ENCODE measurements at regions not wholly inside any gene's neighbourhood (a gene's known extent, or its start where the extent isn't known, plus 50 kb on each side); places are given as distances from the start of the nearest gene placed in this dataset.

DNA sequence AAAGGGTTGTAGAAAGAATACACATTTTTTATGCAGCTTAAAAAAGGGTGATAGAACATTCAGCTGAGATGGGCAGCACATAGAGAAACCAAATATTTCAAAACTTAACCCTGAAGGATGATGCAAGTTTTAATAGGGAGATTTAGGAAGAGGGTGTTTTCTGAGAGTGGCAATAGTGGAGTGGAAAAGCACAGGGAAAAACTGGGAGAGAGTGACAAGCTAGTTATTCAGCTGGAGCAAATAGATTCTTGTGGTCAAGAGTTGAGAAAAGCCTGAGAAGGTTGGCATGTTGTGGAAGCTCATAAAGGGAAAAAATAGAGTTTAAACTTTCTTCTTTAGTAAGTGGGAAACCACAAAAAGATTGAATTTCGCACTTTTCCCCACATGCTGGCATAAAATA, 359.6 kb upstream of the PITX2 start:
- Mint-ChIP-seq H3K4me1 (peaks cover 8% of the 10 kb centered on the region), H3K9me3 (no peaks in the 10 kb centered on the region)

DNA sequence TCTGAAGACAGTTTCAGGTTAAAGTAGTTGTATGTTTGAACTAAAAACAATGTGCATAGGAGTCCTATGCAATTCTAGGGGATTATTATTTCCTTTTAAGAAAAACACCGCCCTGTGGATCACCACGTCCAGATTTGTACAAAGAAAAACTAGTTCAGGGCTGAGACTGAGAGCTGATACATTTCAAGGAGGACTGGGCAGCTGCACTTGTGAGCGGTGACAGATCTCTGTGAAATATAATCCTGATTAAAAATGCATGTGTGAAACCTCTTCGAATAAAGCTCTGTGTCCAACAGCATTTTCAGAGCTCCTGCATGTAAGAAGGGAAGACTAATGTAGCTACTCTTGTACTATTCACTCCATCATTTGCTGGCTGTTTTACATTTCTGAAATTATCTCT, 365.8 kb upstream of the PITX2 start:
- Histone ChIP-seq H3K27me3 (ENCODE audit: control insufficient read depth, insufficient read depth, low read length, poor library complexity, severe bottlenecking) (no peaks in the 10 kb centered on the region), H3K27ac (ENCODE audit: low read depth, low read length) (no peak overlapping the region), H3K4me1 (ENCODE audit: control insufficient read depth, insufficient read depth, low read length) (no peaks in the 10 kb centered on the region), H3K4me3 (ENCODE audit: low read length) (no peak overlapping the region), H3K9me3 (ENCODE audit: control insufficient read depth, low read length) (no peaks in the 10 kb centered on the region), H3K36me3 (ENCODE audit: control insufficient read depth, insufficient read depth, low read length) (no peaks in the 10 kb centered on the region), H3K9ac (ENCODE audit: extremely low read depth, low read length, poor library complexity, severe bottlenecking) (no peak overlapping the region)
- H3K4me1 Mint-ChIP-seq: no peaks in the 10 kb centered on the region
- H3K36me3 Mint-ChIP-seq (ENCODE audit: low read depth): no peaks in the 10 kb centered on the region
- H3K4me3 Mint-ChIP-seq: no peak overlapping the region
- DNase-seq: no peak
- H3K27ac Mint-ChIP-seq: no peak overlapping the region
- TF ChIP-seq, protein P1, sequence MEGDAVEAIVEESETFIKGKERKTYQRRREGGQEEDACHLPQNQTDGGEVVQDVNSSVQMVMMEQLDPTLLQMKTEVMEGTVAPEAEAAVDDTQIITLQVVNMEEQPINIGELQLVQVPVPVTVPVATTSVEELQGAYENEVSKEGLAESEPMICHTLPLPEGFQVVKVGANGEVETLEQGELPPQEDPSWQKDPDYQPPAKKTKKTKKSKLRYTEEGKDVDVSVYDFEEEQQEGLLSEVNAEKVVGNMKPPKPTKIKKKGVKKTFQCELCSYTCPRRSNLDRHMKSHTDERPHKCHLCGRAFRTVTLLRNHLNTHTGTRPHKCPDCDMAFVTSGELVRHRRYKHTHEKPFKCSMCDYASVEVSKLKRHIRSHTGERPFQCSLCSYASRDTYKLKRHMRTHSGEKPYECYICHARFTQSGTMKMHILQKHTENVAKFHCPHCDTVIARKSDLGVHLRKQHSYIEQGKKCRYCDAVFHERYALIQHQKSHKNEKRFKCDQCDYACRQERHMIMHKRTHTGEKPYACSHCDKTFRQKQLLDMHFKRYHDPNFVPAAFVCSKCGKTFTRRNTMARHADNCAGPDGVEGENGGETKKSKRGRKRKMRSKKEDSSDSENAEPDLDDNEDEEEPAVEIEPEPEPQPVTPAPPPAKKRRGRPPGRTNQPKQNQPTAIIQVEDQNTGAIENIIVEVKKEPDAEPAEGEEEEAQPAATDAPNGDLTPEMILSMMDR (conservative IDR thresholded peaks at IDR 0.05): no peak
- H3K9me3 Mint-ChIP-seq: no peaks in the 10 kb centered on the region
- WGBS, 2 experiments (ENCODE audit: insufficient coverage in 1 of 2, insufficient read length in 1 of 2): 88 to 91% methylated on average over 4 of the region's 4 CpGs
- H3K27me3 Mint-ChIP-seq (ENCODE audit: insufficient read depth): no peaks in the 10 kb centered on the region

More for the DNA sequence above, 359.6 kb upstream of the PITX2 start:
- no peak overlapping the region for H3K4me3 Mint-ChIP-seq
- DNase-seq: no peak
- Histone ChIP-seq H3K36me3 (ENCODE audit: control insufficient read depth, insufficient read depth, low read length) (no peaks in the 10 kb centered on the region), H3K9me3 (ENCODE audit: control insufficient read depth, low read length) (no peaks in the 10 kb centered on the region), H3K4me1 (ENCODE audit: control insufficient read depth, insufficient read depth, low read length) (no peaks in the 10 kb centered on the region), H3K9ac (ENCODE audit: extremely low read depth, low read length, poor library complexity, severe bottlenecking) (no peak overlapping the region), H3K27ac (ENCODE audit: low read depth, low read length) (no peak overlapping the region), H3K27me3 (ENCODE audit: control insufficient read depth, insufficient read depth, low read length, poor library complexity, severe bottlenecking) (no peaks in the 10 kb centered on the region), H3K4me3 (ENCODE audit: low read length) (no peak overlapping the region)
- H3K27ac Mint-ChIP-seq: no peak overlapping the region
- no peaks in the 10 kb centered on the region for H3K36me3 Mint-ChIP-seq (ENCODE audit: low read depth)
- no CpG with 5 or more reads among the region's 1 CpG for WGBS, 2 experiments (ENCODE audit: insufficient coverage in 1 of 2, insufficient read length in 1 of 2)
- no peaks in the 10 kb centered on the region for H3K27me3 Mint-ChIP-seq (ENCODE audit: insufficient read depth)
- TF ChIP-seq, protein P1 (conservative IDR thresholded peaks at IDR 0.05): no peak

DNA sequence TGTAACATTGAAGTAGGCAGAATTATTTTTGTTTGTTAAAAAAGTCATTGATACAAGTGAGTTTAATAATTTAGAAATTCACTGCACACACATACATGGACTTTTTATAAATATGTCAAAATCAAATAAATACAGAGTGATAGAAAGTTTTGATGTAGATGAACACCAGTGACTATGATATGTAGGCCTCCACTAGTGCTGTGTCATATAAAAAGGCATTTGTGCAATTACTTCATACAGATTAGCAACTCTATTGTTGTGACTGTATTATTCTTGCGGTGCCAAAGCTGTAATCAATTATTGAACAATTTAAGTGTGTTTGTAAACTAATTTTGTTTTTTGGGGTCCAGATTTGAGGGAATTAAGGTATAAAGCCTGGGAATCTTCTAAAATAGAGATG, 366.2 kb upstream of the PITX2 start:
- H3K27ac Mint-ChIP-seq: no peak overlapping the region

More for the DNA sequence above, 366.2 kb upstream of the PITX2 start:
- H3K27me3 Mint-ChIP-seq (ENCODE audit: insufficient read depth): no peaks in the 10 kb centered on the region
- H3K9me3 Mint-ChIP-seq: no peaks in the 10 kb centered on the region
- no peaks in the 10 kb centered on the region for H3K27me3 ChIP-seq (ENCODE audit: control insufficient read depth, insufficient read depth, low read length, poor library complexity, severe bottlenecking)
- H3K36me3 Mint-ChIP-seq (ENCODE audit: low read depth): no peaks in the 10 kb centered on the region
- 94% methylated on average over 1 of the region's 1 CpG; no CpG with 5 or more reads in 1 of the 2 experiments for WGBS, 2 experiments (ENCODE audit: insufficient coverage in 1 of 2, insufficient read length in 1 of 2)
- no peaks in the 10 kb centered on the region for H3K4me1 ChIP-seq (ENCODE audit: control insufficient read depth, insufficient read depth, low read length)
- H3K27ac ChIP-seq (ENCODE audit: low read depth, low read length): no peak overlapping the region
- no peak overlapping the region for H3K4me3 Mint-ChIP-seq
- TF ChIP-seq, protein P1 (conservative IDR thresholded peaks at IDR 0.05): no peak
- H3K36me3 ChIP-seq (ENCODE audit: control insufficient read depth, insufficient read depth, low read length): no peaks in the 10 kb centered on the region
- no peak overlapping the region for H3K9ac ChIP-seq (ENCODE audit: extremely low read depth, low read length, poor library complexity, severe bottlenecking)
- no peaks in the 10 kb centered on the region for H3K4me1 Mint-ChIP-seq
- no peak for DNase-seq
- no peaks in the 10 kb centered on the region for H3K9me3 ChIP-seq (ENCODE audit: control insufficient read depth, low read length)
- no peak overlapping the region for H3K4me3 ChIP-seq (ENCODE audit: low read length)
